Natural killer cell (primary cell): ENCODE measurements at regions not wholly inside any gene's neighbourhood (a gene's known extent, or its start where the extent isn't known, plus 50 kb on each side); places are given as distances from the start of the nearest gene placed in this dataset.
"Not testable (repeated sequence)": the region's sequence is repeated elsewhere in the genome, so short reads cannot be mapped to it uniquely, and the experiment has no call there.

Experiments
- ATAC-seq, 3 donors: fragments of 150-1000 bp in 2 of 3; fragments of 200-7000 bp in 1 of 3; cut with Tn5 transposase; 1 replicate in 1 of 3; 2 replicates in 2 of 3; pipeline ENCODE4 v1.10.0; 2021; ENCODE audit warnings: mild to moderate bottlenecking in 2 of 3, moderate library complexity in 2 of 3
- DNase-seq, 2 donors: peaks; one replicate each; pipeline versions ENCODE4 v3.0.0 to v3.0.0-alpha.2; 2013 to 2021; ENCODE audit warnings: mixed read lengths in 1 of 2
- H3K27ac ChIP-seq: one replicate; pipeline ENCODE4 v1.5.1; 2013; ENCODE audit warnings: mild to moderate bottlenecking, low read length
- H3K27me3 ChIP-seq: one replicate; pipeline ENCODE4 v1.6.1; 2013; ENCODE audit warnings: low read length; ENCODE audit not compliant: control insufficient read depth, insufficient read depth
- H3K36me3 ChIP-seq: one replicate; pipeline ENCODE4 v1.6.1; 2013; ENCODE audit warnings: low read length; ENCODE audit not compliant: control insufficient read depth, insufficient read depth
- H3K4me1 ChIP-seq: one replicate; pipeline ENCODE4 v1.6.1; 2013; ENCODE audit warnings: low read length; ENCODE audit not compliant: control insufficient read depth, insufficient read depth
- H3K4me3 ChIP-seq: one replicate; pipeline ENCODE4 v1.5.1; 2013; ENCODE audit warnings: low read length
- H3K9me3 ChIP-seq: one replicate; pipeline ENCODE4 v1.6.1; 2013; ENCODE audit warnings: low read length; ENCODE audit not compliant: control insufficient read depth, insufficient read depth
- H3K27ac Mint-ChIP-seq, 2 donors: one replicate each; pipeline ENCODE4 v1.8.0; 2022; ENCODE audit warnings: mild to moderate bottlenecking in 2 of 2, mixed read lengths in 2 of 2, moderate library complexity in 1 of 2
- H3K27me3 Mint-ChIP-seq, 2 donors: one replicate each; pipeline ENCODE4 v1.8.0; 2022; ENCODE audit warnings: low read depth in 2 of 2, mixed read lengths in 2 of 2
- H3K36me3 Mint-ChIP-seq: one replicate; pipeline ENCODE4 v1.8.0; 2022; ENCODE audit warnings: mixed read lengths
- H3K4me1 Mint-ChIP-seq, 2 donors: one replicate each; pipeline ENCODE4 v1.8.0; 2022; ENCODE audit warnings: mixed read lengths in 2 of 2
- H3K4me3 Mint-ChIP-seq: one replicate; pipeline ENCODE4 v1.8.0; 2022; ENCODE audit warnings: mild to moderate bottlenecking, moderate library complexity, mixed read lengths
- H3K9me3 Mint-ChIP-seq, 2 donors: one replicate each; pipeline ENCODE4 v1.8.0; 2022; ENCODE audit warnings: mixed read lengths in 2 of 2
- CTCF ChIP-seq: fragments of 200-600 bp; IDR thresholded peaks from one replicate; pipeline ENCODE4 v1.8.0; 2022; ENCODE audit warnings: antibody characterized with exemption
- WGBS: methylation state at CpG from one replicate; pipeline ENCODE4 v1.1.7; 2013; ENCODE audit warnings: missing lambda C conversion rate; ENCODE audit not compliant: insufficient coverage; 5-methylcytosine and 5-hydroxymethylcytosine counted together
- intact Hi-C: fragments of 100-400 bp; cut with micrococcal nuclease; formaldehyde crosslinking; loops from one replicate; pipeline ENCODE4 v1.14.2; 2022

DNA sequence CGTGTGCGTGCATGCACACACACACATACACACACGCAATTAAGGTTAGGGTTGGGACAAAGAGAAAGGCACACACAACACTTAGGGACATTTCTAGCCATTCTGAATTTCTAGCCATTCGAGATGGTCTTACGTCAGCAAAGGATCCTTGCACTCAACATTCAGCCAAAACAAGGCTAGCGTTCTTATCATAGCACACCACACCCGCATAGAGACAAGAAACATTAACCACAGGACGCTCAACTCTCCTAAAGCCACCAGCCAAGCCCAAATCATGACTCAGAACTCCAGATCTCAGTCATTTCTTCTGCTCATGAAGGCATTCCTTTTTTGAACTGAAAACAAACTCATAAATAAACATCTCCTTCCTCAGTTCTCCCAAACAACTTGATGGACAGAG is 106.8 kb downstream of the LMO4 start:
- peaks cover 0 to 5% of the 10 kb centered on the region in 2 donors for H3K4me1 Mint-ChIP-seq
- ATAC-seq, result peak in 2 of 3 donors; percentile 18 to 70
- no peak overlapping the region for H3K27ac Mint-ChIP-seq
- no peaks in the 10 kb centered on the region for H3K9me3 ChIP-seq
- 69% methylated on average over 8 of the region's 8 CpGs for WGBS
- H3K36me3 ChIP-seq, result no peaks in the 10 kb centered on the region
- DNase-seq, result no peak
- intact Hi-C loops, result no loop called here
- no peak for TF ChIP-seq CTCF
- H3K4me3 ChIP-seq, result no peak overlapping the region
- no peak overlapping the region for H3K4me3 Mint-ChIP-seq
- H3K4me1 ChIP-seq, result no peaks in the 10 kb centered on the region
- H3K36me3 Mint-ChIP-seq, result no peaks in the 10 kb centered on the region
- no peak overlapping the region for H3K27ac ChIP-seq
- peaks cover 2 to 13% of the 10 kb centered on the region in 2 donors for H3K27me3 Mint-ChIP-seq
- H3K27me3 ChIP-seq, result no peaks in the 10 kb centered on the region
- no peaks in the 10 kb centered on the region for H3K9me3 Mint-ChIP-seq

DNA sequence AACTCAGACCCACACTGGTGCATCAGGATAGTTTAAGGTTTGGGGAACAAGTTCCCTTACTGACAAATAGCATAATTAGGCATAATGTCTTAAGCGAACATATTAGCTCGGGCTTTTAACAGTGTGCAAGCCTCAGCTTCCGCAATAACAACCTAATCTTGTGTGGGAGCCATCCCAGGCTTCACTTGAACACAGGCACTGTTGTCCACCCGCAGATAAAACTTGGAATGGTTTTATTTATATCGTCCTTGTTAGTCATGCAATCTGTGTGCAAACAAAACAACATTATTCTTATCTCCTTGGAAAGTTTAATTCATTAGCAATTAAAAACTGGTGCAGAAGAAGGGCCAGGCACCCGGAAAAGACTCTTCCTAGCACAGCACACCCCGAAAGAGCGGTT is 107.4 kb downstream of the LMO4 start:
- intact Hi-C loops, result not testable (repeated sequence)

DNA sequence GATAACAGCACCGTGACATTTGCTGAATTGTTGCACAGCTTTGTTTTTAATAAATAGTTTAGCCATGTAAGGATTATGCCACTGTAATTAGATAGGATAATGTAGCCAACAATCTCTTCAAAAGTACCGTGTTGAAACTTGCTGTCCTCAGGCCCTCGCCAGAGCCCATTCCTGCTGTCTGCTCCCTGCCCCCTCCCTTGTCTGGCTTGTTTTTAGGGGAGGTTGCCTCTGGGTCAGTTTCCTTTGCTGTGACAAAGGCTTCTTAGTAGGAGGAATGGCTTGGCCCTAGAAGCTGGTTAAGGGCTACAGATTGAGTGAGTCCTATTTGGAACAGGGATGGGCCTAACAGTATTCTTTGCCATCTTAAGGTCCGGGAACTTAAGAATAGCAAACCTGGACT is 107.9 kb downstream of the LMO4 start:
- ATAC-seq, result no peak

More for the DNA sequence above, 107.4 kb downstream of the LMO4 start:
- H3K4me3 ChIP-seq, H3K9me3 Mint-ChIP-seq, H3K27ac ChIP-seq, H3K36me3 Mint-ChIP-seq, H3K27me3 ChIP-seq, H3K4me3 Mint-ChIP-seq, H3K4me1 Mint-ChIP-seq, ATAC-seq, H3K27ac Mint-ChIP-seq, DNase-seq, H3K9me3 ChIP-seq, H3K36me3 ChIP-seq, H3K4me1 ChIP-seq: not testable (repeated sequence)
- WGBS, result 91% methylated on average over 8 of the region's 8 CpGs
- H3K27me3 Mint-ChIP-seq, result peaks cover 2 to 13% of the 10 kb centered on the region in 2 donors

GRCh38 chr1:87437663-87438295 is 109.1 kb downstream of the LMO4 start:
- H3K4me1 ChIP-seq, result no peaks in the 10 kb centered on the region
- Mint-ChIP-seq H3K9me3 (no peaks in the 10 kb centered on the region), H3K27ac (no peak overlapping the region)

More for the DNA sequence above, 107.9 kb downstream of the LMO4 start:
- no peak for TF ChIP-seq CTCF
- no peaks in the 10 kb centered on the region for H3K9me3 ChIP-seq
- H3K4me1 Mint-ChIP-seq, result peaks cover 0 to 5% of the 10 kb centered on the region in 2 donors
- no peaks in the 10 kb centered on the region for H3K36me3 ChIP-seq
- no peak for DNase-seq
- no peak overlapping the region for H3K4me3 ChIP-seq
- WGBS, result 90% methylated on average over 4 of the region's 4 CpGs
- no peak overlapping the region for H3K27ac Mint-ChIP-seq
- H3K27ac ChIP-seq, result no peak overlapping the region
- H3K4me3 Mint-ChIP-seq, result no peak overlapping the region
- no peaks in the 10 kb centered on the region for H3K9me3 Mint-ChIP-seq
- H3K27me3 ChIP-seq, result no peaks in the 10 kb centered on the region
- H3K4me1 ChIP-seq, result no peaks in the 10 kb centered on the region
- H3K36me3 Mint-ChIP-seq, result no peaks in the 10 kb centered on the region
- intact Hi-C loops, result no loop called here
- peaks cover 2 to 11% of the 10 kb centered on the region in 2 donors for H3K27me3 Mint-ChIP-seq

More at GRCh38 chr1:87437663-87438295, 109.1 kb downstream of the LMO4 start:
- Histone ChIP-seq H3K27ac (no peak overlapping the region), H3K36me3 (no peaks in the 10 kb centered on the region), H3K4me3 (no peak overlapping the region), H3K9me3 (no peaks in the 10 kb centered on the region), H3K27me3 (no peaks in the 10 kb centered on the region)
- 40% methylated on average over 3 of the region's 3 CpGs for WGBS
- no peak for TF ChIP-seq CTCF
- intact Hi-C loops, result no loop called here
- peaks cover 0 to 2% of the 10 kb centered on the region in 2 donors for H3K27me3 Mint-ChIP-seq
- H3K36me3 Mint-ChIP-seq, result no peaks in the 10 kb centered on the region
- H3K4me3 Mint-ChIP-seq, result no peak overlapping the region
- peaks cover 0 to 5% of the 10 kb centered on the region in 2 donors for H3K4me1 Mint-ChIP-seq
- ATAC-seq (no peak), DNase-seq (no peak)
